OCI-LY3 (cell line): ENCODE measurements at regions not wholly inside any gene's neighbourhood (a gene's known extent, or its start where the extent isn't known, plus 50 kb on each side); places are given as distances from the start of the nearest gene placed in this dataset.

Source experiments
- CTCF ChIP-seq: fragments of 200-600, 300-600 bp; sonication (generic); IDR thresholded peaks from 2 replicates; pipeline ENCODE4 v1.5.1; 2014; ENCODE audit warnings: antibody characterized with exemption, low read length, low read depth
- EZH2phosphoT487 ChIP-seq: fragments of 200-600 bp; shearing (Covaris generic); IDR thresholded peaks from 2 replicates; pipeline ENCODE4 v1.6.1; 2018; ENCODE audit warnings: antibody characterized with exemption, mixed run types, low read depth

GRCh38 chr5:56671571-56671970, 143.8 kb upstream of the MAP3K1 start:
- TF ChIP-seq CTCF (no peak), EZH2phosphoT487 (no peak)
